Medulla oblongata (tissue), 1 donor: ENCODE measurements at regions not wholly inside any gene's neighbourhood (a gene's known extent, or its start where the extent isn't known, plus 50 kb on each side); places are given as distances from the start of the nearest gene placed in this dataset.
A peak's percentile ranks its signal among the peaks of the same experiment; 100 is the strongest.
"Not testable (repeated sequence)": the region's sequence is repeated elsewhere in the genome, so short reads cannot be mapped to it uniquely, and the experiment has no call there.

ENCODE experiments used
- DNase-seq: peaks from one replicate; pipeline ENCODE4 v3.0.0-alpha.2; 2015; ENCODE audit errors: extremely low spot score

DNA sequence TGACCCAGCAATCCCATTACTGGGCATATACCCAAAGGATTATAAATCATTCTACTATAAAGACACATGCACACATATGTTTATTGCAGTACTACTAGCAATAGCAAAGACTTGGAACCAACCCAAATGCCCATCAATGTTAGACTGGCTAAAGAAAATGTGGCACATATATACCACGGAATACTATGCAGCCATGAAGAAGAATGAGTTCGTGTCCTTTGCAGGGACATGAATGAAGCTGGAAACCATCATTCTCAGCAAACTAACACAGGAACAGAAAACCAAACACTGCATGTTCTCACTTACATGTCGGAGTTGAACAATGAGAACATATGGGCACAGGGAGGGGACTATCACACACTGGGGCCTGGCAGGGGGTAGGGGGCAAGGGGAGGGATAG lies 183.0 kb downstream of the HACE1 start:
- DNase-seq = not testable (repeated sequence)

GRCh38 chr6:104675161-104675560 lies 184.6 kb downstream of the HACE1 start:
- DNase-seq = not testable (repeated sequence)

DNA sequence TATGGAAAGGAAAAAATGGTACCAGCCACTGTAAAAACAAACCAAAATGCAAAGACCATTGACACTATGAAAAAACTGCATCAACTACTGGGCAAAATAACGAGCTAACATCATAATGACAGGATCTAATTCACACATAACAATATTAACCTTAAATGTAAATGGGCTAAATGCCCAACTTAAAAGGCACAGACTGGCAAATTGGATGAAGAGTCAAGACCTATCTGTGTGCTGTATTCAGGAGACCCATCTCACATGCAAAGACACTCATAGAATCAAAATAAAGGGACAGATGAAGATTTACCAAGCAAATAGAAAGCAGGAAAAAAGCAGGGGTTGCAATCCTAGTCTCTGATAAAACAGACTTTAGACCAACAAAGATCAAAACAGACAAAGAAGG lies 186.6 kb downstream of the HACE1 start:
- not testable (repeated sequence) for DNase-seq

GRCh38 chr6:104671591-104671891 lies 188.2 kb downstream of the HACE1 start:
- DNase-seq = not testable (repeated sequence)

- DNase-seq = not testable (repeated sequence)
Measured at GRCh38 chr6:104670834-104671590, 188.7 kb downstream of the HACE1 start.

DNA sequence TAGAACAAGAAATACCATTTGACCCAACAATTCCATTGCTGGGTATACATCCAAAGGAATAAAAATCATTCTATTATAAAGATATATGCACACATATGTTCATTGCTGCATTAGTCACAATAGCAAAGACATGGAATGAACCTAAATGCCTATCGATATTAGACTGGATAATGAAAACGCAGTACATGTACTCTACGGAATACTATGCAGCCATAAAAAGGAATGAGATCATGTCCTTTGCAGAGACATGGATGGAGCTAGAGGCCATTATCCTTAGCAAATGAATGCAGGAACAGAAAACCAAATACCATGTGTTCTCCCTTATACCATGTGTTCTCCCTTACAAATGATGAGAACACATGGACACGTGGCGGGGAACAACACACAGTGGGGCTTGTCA lies 190.2 kb downstream of the HACE1 start:
- DNase-seq = no peak

DNA sequence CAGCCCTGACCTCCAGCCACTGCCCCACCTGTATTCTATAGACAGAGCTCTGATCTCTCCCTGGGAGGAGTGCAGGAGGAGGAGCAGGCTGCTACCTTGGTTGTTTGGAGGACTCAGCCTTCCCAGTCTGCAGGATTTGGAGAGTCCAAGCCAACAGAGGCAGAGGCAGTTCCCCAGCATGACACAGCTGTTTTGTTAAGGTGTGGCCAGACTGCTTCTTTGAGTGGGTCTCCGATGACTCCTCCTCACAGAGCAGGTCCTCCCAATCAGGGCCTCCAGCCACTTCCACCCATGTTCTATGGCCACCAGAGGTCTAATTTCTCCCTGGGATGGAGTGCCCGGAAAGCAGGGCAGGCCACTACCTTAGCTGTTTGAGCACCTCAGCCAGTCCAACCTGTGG lies 203.5 kb downstream of the HACE1 start:
- DNase-seq = no peak

GRCh38 chr6:104653781-104654180 lies 205.9 kb downstream of the HACE1 start:
- no peak for DNase-seq

DNA sequence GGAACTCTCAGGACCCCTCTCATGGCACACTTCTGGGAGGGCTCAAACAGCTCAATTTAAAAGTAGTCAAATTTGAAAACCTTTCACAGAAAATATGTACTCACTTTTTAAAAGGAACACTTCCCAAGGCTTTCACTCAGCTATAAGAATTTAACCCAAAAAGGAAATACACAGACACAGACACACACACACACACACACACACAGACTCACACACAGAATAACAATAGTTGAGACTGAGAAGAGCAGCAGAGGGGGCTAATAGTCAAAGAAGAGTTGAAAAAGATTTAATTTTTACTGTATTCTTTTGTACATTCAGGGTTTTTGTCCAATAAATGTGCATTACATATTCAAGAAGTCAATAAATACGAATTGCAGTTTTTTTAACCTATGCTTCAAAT lies 211.4 kb downstream of the HACE1 start:
- no peak for DNase-seq

- DNase-seq = no peak
Measured at GRCh38 chr6:104644848-104645247, 214.9 kb downstream of the HACE1 start.

DNA sequence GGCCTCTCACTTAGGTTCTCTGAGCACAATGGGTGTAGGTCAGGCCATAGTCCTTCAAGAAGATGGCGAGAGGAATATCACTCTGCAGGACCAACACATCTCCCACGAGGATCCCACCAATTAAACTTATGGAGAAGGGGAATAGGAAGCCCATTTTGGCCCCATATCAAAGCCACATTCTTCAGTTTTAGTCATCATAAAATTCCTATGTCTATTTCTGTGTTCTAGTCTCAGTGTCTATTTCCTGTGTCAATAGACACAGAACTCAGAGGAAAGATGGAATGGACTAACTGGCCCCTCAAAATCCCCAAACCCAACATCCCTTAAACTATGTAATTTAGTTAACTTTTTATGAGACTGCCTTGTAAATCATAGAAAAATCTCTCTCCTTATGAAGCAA lies 216.8 kb downstream of the HACE1 start:
- no peak for DNase-seq

GRCh38 chr6:104640761-104641160 lies 219.0 kb downstream of the HACE1 start:
- DNase-seq = no peak

- DNase-seq = peak; percentile 26
Measured at GRCh38 chr6:104640150-104640700, 219.5 kb downstream of the HACE1 start.

DNA sequence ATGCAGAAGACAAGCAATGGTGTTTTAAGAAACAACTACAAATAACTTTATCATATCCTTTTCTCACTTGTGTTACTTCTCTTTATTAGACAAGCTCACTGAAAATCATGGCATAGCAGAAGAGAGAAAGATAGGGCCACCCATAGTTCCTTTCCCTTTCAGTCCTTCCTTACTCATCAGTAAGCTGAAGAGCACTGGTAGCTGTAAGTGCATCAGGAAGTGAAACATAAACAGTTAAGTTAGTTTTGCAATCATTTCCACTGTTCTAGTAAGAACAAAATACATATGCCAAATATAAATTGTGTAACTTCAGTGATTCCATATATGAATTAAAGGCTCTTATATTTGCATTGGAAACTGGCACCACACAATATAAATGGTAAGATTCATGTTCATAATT lies 220.1 kb downstream of the HACE1 start:
- peak; percentile 41 for DNase-seq

DNA sequence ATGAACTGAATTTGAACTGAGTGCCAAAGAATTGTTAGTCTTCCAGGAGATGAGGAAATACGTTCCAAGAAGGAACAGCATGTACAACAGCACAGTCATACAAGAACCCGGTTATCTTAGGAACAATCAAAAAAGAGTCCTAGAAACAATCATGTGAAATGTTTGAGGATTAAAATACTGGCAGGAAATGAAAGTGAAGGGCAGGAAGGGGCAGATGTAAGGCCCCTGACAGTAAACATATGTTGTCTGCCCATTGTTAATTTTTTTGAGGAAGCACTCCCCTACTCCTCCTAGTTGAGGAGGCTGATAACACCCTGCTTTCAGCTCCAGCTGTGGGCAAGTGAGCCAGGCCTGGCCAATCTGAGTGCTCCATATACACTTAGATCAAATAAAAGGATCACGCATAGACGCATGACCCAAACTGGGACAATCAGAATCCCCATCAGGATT lies 220.9 kb downstream of the HACE1 start:
- peak; percentile 65 for DNase-seq

GRCh38 chr6:104633125-104633524 lies 226.6 kb downstream of the HACE1 start:
- no peak for DNase-seq

- DNase-seq = no peak
Measured at GRCh38 chr6:104632588-104632987, 227.1 kb downstream of the HACE1 start.

DNA sequence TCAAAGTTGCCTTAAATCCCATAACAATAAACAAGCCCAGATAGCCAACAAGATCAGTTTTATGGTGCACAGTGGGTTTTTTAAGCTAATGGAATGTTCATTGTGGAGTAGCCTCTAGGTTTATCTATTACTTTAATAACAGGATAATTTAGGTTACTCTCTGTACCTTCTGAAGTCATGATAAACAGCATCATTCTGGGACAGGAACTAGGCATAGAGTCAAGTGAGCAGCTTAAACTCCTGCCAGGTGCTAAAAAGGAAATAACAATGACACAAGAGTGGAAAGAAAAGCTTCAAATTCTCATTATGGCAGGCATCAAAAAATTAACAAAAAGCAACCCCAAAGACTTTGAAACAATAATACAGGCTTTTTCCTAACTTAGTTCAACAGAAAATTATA lies 228.8 kb downstream of the HACE1 start:
- no peak for DNase-seq

DNA sequence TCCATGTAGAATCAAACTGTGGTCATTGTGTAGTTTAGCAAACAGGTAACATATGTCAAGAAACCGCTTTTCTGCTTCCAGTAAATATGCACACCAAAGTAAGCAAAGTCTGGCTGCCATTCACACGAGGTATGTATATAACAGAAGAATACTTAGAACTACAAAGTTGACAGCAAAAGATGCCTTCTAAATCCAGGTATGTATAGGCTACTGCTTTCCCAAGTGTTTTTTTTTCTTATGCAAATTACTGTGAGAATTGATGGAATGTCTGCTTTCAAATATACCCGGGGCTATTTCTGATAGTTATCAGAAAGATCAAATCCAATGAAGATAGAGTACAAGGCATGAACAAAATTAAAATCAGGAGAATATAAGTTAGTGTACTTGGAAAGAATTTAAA lies 229.2 kb downstream of the HACE1 start:
- DNase-seq = no peak

DNA sequence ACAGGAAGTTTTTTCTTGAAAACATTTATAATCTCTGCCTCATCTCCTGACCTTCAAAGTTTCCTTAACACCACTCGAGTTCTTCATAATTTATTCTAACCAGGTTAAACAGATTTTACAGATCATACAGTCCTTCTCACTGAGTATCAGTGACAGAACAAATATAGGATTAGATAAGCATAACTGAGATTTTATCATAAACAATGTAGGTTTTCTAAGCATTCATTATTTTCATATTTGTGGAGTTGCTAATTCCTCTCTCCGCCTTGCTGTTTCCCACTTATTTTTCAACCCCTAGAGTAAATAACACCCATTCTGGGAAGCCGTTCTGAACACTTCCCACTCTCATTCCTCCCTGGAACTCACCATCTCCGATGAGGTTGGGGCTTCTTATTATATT lies 229.9 kb downstream of the HACE1 start:
- DNase-seq = no peak

- DNase-seq = no peak
Measured at GRCh38 chr6:104625536-104625935, 234.2 kb downstream of the HACE1 start.

DNA sequence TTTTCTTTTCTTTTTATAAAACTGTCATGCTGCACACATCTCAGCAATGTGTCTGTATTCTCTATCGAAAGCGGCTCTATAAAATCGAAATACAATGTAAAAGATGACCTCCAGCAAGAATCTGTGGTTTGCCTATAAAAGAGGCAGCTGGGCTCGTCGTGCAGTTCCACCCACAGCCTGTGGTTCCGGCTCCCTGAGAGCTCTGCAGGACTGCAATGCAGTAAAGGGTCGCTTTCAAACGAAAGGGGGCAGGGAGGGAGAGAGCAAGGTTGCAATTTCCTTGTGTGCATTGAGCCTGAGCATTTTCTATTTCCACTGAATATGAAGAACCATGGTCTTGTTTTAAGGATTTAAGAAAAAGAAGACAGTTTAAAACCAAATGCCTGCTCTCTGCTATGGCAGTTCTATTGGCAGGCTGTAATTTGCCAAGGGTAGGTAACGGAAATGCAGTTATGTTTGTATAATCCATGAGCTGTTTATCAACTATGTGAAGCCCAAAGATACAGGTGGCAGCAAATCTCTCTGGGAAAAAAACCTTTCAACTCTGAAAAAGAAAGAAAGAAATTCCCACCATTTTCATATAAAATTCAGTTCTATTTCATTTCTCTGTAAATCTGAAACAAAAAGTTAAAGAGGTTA lies 236.5 kb downstream of the HACE1 start:
- DNase-seq = no peak

DNA sequence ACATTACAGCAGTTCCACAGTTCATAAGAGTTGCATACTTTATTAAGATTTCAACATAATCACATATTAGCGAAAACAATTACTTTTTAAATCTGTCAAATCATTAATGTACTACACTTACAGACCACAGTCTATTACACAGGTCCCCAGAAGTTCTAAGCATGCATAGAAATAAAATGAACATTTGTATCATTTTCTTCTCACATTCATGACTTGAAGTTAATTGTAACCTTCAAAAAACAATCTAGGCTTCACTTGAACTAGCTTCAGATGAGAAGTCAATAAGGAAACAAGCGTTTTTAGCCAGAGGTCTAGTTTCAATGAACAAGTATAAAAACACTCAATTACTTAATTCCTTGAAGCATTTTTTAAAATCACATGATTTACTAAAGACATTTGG lies 238.3 kb downstream of the HACE1 start:
- no peak for DNase-seq
